ENCODE measurements at regions not wholly inside any gene's neighbourhood (a gene's known extent, or its start where the extent isn't known, plus 50 kb on each side); places are given as distances from the start of the nearest gene placed in this dataset.
"Not testable (repeated sequence)": the region's sequence is repeated elsewhere in the genome, so short reads cannot be mapped to it uniquely, and the experiment has no call there.

- no peak for DNase-seq (ENCODE audit: low read depth in 1 of 2, low spot score in 1 of 2)
Observed at GRCh38 chr10:78335691-78336401, 302.2 kb downstream of the RPS24 start.

- no peak for DNase-seq (ENCODE audit: low read depth in 1 of 2, low spot score in 1 of 2)
Observed at GRCh38 chr10:78336402-78336791, 302.7 kb downstream of the RPS24 start.

GRCh38 chr10:78337016-78337415 is 303.4 kb downstream of the RPS24 start:
- no peak for DNase-seq (ENCODE audit: low read depth in 1 of 2, low spot score in 1 of 2)

GRCh38 chr10:78337646-78338391 is 304.2 kb downstream of the RPS24 start:
- no peak for DNase-seq (ENCODE audit: low read depth in 1 of 2, low spot score in 1 of 2)

GRCh38 chr10:78338717-78339116 is 305.1 kb downstream of the RPS24 start:
- no peak for DNase-seq (ENCODE audit: low read depth in 1 of 2, low spot score in 1 of 2)

- no peak for DNase-seq (ENCODE audit: low read depth in 1 of 2, low spot score in 1 of 2)
Observed at GRCh38 chr10:78339251-78339650, 305.6 kb downstream of the RPS24 start.

GRCh38 chr10:78341953-78342614 is 308.4 kb downstream of the RPS24 start:
- DNase-seq (ENCODE audit: low read depth in 1 of 2, low spot score in 1 of 2), result no peak

- no peak for DNase-seq (ENCODE audit: low read depth in 1 of 2, low spot score in 1 of 2)
Observed at GRCh38 chr10:78342827-78343653, 309.4 kb downstream of the RPS24 start.

- DNase-seq (ENCODE audit: low read depth in 1 of 2, low spot score in 1 of 2), result not testable (repeated sequence)
Observed at GRCh38 chr10:78344257-78344656, 310.6 kb downstream of the RPS24 start.

GRCh38 chr10:78345515-78345914 is 311.9 kb downstream of the RPS24 start:
- DNase-seq (ENCODE audit: low read depth in 1 of 2, low spot score in 1 of 2), result not testable (repeated sequence)

GRCh38 chr10:78346721-78347120 is 313.1 kb downstream of the RPS24 start:
- no peak for DNase-seq (ENCODE audit: low read depth in 1 of 2, low spot score in 1 of 2)

GRCh38 chr10:78348411-78349164 is 314.9 kb downstream of the RPS24 start:
- DNase-seq (ENCODE audit: low read depth in 1 of 2, low spot score in 1 of 2), result no peak

GRCh38 chr10:78349165-78349516 is 315.5 kb downstream of the RPS24 start:
- no peak for DNase-seq (ENCODE audit: low read depth in 1 of 2, low spot score in 1 of 2)

GRCh38 chr10:78349911-78350663 is 316.4 kb downstream of the RPS24 start:
- DNase-seq (ENCODE audit: low read depth in 1 of 2, low spot score in 1 of 2), result no peak

GRCh38 chr10:78351283-78351682 is 317.6 kb downstream of the RPS24 start:
- DNase-seq (ENCODE audit: low read depth in 1 of 2, low spot score in 1 of 2), result no peak

- no peak for DNase-seq (ENCODE audit: low read depth in 1 of 2, low spot score in 1 of 2)
Observed at GRCh38 chr10:78351809-78352208, 318.1 kb downstream of the RPS24 start.

- DNase-seq (ENCODE audit: low read depth in 1 of 2, low spot score in 1 of 2), result no peak
Observed at GRCh38 chr10:78353636-78354035, 320.0 kb downstream of the RPS24 start.

- no peak for DNase-seq (ENCODE audit: low read depth in 1 of 2, low spot score in 1 of 2)
Observed at GRCh38 chr10:78354101-78354500, 320.4 kb downstream of the RPS24 start.

GRCh38 chr10:78356291-78356900 is 322.7 kb downstream of the RPS24 start:
- no peak for DNase-seq (ENCODE audit: low read depth in 1 of 2, low spot score in 1 of 2)

All from activated T-helper 1 cell treated with anti-CD3 and anti-CD28 coated beads, Interleukin-2, amount 50 U/mL, for 16 hours (primary cell).